LNCAP (cell line): ENCODE measurements at regions not wholly inside any gene's neighbourhood (a gene's known extent, or its start where the extent isn't known, plus 50 kb on each side); places are given as distances from the start of the nearest gene placed in this dataset.

Experiments
- TF ChIP-seq, protein P1 (sequence below): fragments of 450-650 bp; IDR thresholded peaks from 2 replicates; pipeline ENCODE4 v1.5.1; 2017; ENCODE audit warnings: mild to moderate bottlenecking

- TF ChIP-seq, protein P1, sequence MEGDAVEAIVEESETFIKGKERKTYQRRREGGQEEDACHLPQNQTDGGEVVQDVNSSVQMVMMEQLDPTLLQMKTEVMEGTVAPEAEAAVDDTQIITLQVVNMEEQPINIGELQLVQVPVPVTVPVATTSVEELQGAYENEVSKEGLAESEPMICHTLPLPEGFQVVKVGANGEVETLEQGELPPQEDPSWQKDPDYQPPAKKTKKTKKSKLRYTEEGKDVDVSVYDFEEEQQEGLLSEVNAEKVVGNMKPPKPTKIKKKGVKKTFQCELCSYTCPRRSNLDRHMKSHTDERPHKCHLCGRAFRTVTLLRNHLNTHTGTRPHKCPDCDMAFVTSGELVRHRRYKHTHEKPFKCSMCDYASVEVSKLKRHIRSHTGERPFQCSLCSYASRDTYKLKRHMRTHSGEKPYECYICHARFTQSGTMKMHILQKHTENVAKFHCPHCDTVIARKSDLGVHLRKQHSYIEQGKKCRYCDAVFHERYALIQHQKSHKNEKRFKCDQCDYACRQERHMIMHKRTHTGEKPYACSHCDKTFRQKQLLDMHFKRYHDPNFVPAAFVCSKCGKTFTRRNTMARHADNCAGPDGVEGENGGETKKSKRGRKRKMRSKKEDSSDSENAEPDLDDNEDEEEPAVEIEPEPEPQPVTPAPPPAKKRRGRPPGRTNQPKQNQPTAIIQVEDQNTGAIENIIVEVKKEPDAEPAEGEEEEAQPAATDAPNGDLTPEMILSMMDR: no peak
These were observed 80.9 kb downstream of the FAM76B start for GRCh38 chr11:95708681-95709080.

DNA sequence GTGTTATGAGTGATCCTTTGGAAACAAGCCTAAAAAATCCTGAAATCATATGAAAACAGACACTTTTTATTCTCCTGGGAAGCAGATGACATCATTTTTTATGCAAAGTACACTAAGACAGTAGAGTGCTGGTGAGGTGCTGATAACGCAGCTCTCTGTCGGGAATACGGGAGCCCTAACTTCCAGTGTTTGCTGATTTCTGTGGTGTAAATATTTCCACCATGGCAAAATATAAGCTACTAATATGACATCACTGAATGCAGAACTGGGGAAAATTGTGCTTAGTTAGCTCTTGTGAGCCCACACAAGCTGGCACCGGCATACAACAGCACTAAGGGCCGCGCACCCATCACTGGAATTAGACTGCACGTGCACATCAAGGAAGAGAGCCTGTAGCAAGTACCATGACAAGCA lies 82.6 kb downstream of the FAM76B start:
- TF ChIP-seq, protein P1: no peak

DNA sequence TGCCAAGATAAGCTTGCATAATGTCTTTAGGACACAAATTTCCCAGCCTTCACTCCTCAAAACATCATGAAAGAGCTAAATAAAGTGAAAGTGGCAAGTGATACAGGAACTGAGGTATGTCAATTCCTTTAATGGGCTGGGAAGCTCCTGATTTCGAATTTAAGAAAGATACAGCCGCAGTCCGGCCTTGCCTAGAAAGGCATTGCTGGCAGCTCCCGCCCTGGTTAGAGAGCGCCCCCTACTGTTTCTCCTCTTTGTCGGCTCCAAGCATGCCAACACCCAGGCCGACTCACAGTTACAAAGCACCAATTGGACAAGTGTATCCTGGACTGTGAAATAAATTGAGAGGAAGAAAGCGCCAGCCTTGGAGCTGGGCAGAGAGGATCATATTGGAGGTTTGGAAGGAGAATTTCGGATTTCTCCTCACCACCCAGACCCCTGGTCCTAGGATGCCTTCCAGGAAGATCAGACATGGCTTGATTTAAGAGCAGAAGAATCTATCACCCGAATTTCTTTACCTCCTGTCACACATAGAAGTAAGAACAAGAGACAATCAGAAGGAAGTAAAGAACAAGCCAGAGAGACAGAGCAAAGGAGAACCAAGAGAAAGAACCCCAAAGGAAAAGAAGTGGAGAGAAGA lies 84.0 kb downstream of the FAM76B start:
- TF ChIP-seq, protein P1: peak; percentile 93

DNA sequence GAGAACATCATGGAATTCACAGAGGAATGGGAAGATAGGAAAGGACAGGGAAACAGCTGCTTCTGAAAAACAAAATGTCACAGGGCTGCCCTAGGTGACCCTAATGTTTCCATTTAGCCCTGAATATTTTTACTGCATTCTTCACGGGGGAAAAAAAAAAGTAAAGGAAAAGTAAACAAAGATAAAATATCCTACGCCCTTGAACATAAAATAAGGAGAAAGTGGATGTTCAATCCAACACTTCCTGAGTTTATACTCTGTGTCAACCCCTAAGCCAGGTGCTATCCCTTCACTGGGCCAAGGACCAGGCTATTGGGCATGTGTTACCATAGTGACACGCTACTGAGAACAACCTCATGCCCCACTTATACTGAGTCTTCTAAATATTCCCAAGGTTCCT lies 84.7 kb downstream of the FAM76B start:
- TF ChIP-seq, protein P1: no peak

GRCh38 chr11:95703049-95703448 lies 86.5 kb downstream of the FAM76B start:
- TF ChIP-seq, protein P1: no peak

DNA sequence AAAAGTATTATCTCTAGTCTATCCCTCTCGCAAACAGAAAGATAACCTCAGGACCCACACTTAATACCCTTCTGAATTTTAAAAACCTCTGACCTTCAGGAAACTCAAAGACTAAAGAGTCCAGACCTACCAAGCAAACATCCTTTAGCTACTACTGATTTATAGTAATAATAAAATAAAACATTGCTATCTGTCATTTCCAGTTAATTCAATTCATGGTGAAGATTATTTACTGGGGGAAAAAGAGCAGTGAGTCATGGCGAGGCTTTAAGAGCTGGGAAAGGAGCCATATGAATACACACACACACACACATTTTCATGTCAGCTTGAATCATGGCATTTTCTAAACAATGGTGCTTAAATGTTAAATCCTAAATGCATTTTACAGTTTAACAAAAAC lies 87.1 kb downstream of the FAM76B start:
- TF ChIP-seq, protein P1: no peak

- TF ChIP-seq, protein P1: no peak
These were observed 89.1 kb downstream of the FAM76B start for GRCh38 chr11:95700471-95700817.
